PC-9 (cell line): ENCODE measurements at regions not wholly inside any gene's neighbourhood (a gene's known extent, or its start where the extent isn't known, plus 50 kb on each side); places are given as distances from the start of the nearest gene placed in this dataset.
"Not testable (repeated sequence)": the region's sequence is repeated elsewhere in the genome, so short reads cannot be mapped to it uniquely, and the experiment has no call there.

Source experiments
- BruUV-seq: library from RNA; stranded (reverse); fragments of 400-500 nt; replicated peaks from 2 replicates; lab custom pipeline; 2021; lab: Mats Ljungman, UMichigan
- CTCF ChIA-PET: fragments of 300-600 bp; sonication (Branson Sonifier 250); formaldehyde crosslinking; loops from one replicate; lab custom pipeline; 2022; ENCODE audit warnings: antibody characterized with exemption; lab: Charles Lee
- POLR2A ChIA-PET: fragments of 300-600 bp; sonication (Branson Sonifier 250); formaldehyde crosslinking; loops from one replicate; lab custom pipeline; 2022; ENCODE audit warnings: antibody characterized with exemption; ENCODE audit not compliant: unreplicated experiment; lab: Charles Lee
- DNase-seq, 2 experiments: peaks; one replicate each; pipeline versions ENCODE4 v3.0.0 to v3.0.0-alpha.2; 2015 to 2022; ENCODE audit warnings: mixed read lengths in 1 of 2
- H2AFZ ChIP-seq: fragments of 200-600 bp; sonication (generic); 2 replicates; pipeline ENCODE4 v1.8.1; 2017; ENCODE audit warnings: antibody characterized with exemption
- H3F3A ChIP-seq: fragments of 200-600 bp; sonication (generic); 2 replicates; pipeline ENCODE4 v1.8.1; 2017; ENCODE audit warnings: antibody characterized with exemption, mild to moderate bottlenecking, low read depth; ENCODE audit not compliant: insufficient read depth
- H3K27ac ChIP-seq: fragments of 200-600 bp; sonication (generic); 2 replicates; pipeline ENCODE4 v1.6.1; 2016; ENCODE audit warnings: mixed run types
- H3K27me3 ChIP-seq: fragments of 200-600 bp; sonication (generic); 2 replicates; pipeline ENCODE4 v1.6.1; 2016; ENCODE audit warnings: low read depth, mixed run types; ENCODE audit not compliant: insufficient read depth
- H3K36me3 ChIP-seq: fragments of 200-600 bp; sonication (generic); 2 replicates; pipeline ENCODE4 v1.6.1; 2016; ENCODE audit warnings: low read depth, mixed run types
- H3K4me1 ChIP-seq: fragments of 200-600 bp; sonication (generic); replicated peaks from 2 replicates; pipeline ENCODE4 v1.6.1; 2016; ENCODE audit warnings: mixed run types; ENCODE audit not compliant: insufficient read depth
- H3K4me2 ChIP-seq: fragments of 200-600 bp; sonication (generic); 2 replicates; pipeline ENCODE4 v1.6.1; 2017; ENCODE audit warnings: mixed run types
- H3K4me3 ChIP-seq: fragments of 200-600 bp; sonication (generic); 2 replicates; pipeline ENCODE4 v1.6.1; 2016; ENCODE audit warnings: mixed run types
- H3K79me2 ChIP-seq: fragments of 200-600 bp; sonication (generic); 2 replicates; pipeline ENCODE4 v1.6.1; 2017; ENCODE audit warnings: low read depth, mixed run types
- H3K9me2 ChIP-seq: fragments of 200-600 bp; sonication (generic); 2 replicates; pipeline ENCODE4 v1.8.1; 2017; ENCODE audit warnings: mild to moderate bottlenecking; ENCODE audit not compliant: insufficient read depth
- H3K9me3 ChIP-seq: fragments of 200-600 bp; sonication (generic); 2 replicates; pipeline ENCODE4 v1.8.1; 2016; ENCODE audit warnings: low read depth; ENCODE audit not compliant: insufficient read depth
- H4K20me1 ChIP-seq: fragments of 200-600 bp; sonication (generic); 2 replicates; pipeline ENCODE4 v1.8.1; 2017; ENCODE audit not compliant: insufficient read depth
- intact Hi-C: fragments of 100-400 bp; cut with micrococcal nuclease; formaldehyde crosslinking; loops from one replicate; pipeline ENCODE4 v1.10.0; 2022; ENCODE audit not compliant: unreplicated experiment

DNA sequence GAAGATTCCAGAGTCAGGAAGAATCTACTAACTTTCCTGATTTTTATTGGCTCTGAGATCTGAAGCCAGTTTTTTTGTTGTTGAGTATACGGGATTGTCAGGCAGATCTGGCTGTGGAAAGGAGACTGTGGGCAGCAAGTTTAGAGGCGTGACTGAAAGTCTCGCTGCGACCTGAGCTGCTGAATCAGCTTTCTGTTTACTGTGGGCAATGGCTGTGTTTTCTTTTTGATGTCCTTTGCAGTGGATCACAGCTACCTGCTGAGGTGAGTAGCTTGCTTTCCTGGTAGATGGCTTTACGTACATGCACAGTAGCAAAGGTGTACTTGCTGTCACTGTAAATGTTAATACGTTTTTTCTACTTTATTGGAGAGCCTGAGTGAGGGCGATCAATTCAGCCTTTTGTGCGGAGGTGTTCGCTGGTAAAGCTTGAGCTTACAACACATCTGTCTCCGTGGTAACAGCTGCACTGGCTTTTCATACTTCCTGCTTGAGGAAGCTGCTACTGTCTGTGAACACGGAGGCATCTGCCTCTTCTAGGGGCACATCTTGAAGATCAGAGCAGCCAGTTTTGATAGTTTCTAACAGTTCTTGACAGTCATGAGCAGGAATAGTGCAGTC lies 97.8 kb downstream of the ALG1L2 start:
- H3K36me3 ChIP-seq, H3K27ac ChIP-seq, H3K4me3 ChIP-seq, CTCF ChIA-PET, H3F3A ChIP-seq, H3K79me2 ChIP-seq, BruUV-seq, H3K9me3 ChIP-seq, H3K4me1 ChIP-seq, intact Hi-C loops, H4K20me1 ChIP-seq, H3K9me2 ChIP-seq, POLR2A ChIA-PET, H2AFZ ChIP-seq, DNase-seq, H3K4me2 ChIP-seq: not testable (repeated sequence)
- peaks cover 49% of the 10 kb centered on the region for H3K27me3 ChIP-seq

- H3F3A ChIP-seq, DNase-seq, H3K4me3 ChIP-seq, H3K27ac ChIP-seq, H3K4me1 ChIP-seq, H3K36me3 ChIP-seq, CTCF ChIA-PET, H3K9me3 ChIP-seq, H4K20me1 ChIP-seq, H3K79me2 ChIP-seq, H3K4me2 ChIP-seq, H2AFZ ChIP-seq, POLR2A ChIA-PET, H3K9me2 ChIP-seq, intact Hi-C loops, BruUV-seq: not testable (repeated sequence)
- peaks cover 38% of the 10 kb centered on the region for H3K27me3 ChIP-seq
These were observed 100.8 kb downstream of the ALG1L2 start for GRCh38 chr3:130182475-130182874.

- H4K20me1 ChIP-seq, CTCF ChIA-PET: not testable (repeated sequence)
These were observed 102.1 kb downstream of the ALG1L2 start for GRCh38 chr3:130183689-130184088.

GRCh38 chr3:130184152-130185024 lies 102.8 kb downstream of the ALG1L2 start:
- not testable (repeated sequence) for H3K36me3 ChIP-seq

More at GRCh38 chr3:130183689-130184088, 102.1 kb downstream of the ALG1L2 start:
- H3K9me2 ChIP-seq, BruUV-seq, H2AFZ ChIP-seq, H3K4me3 ChIP-seq, H3K36me3 ChIP-seq, POLR2A ChIA-PET, H3K9me3 ChIP-seq, H3K4me2 ChIP-seq, DNase-seq, intact Hi-C loops, H3F3A ChIP-seq, H3K4me1 ChIP-seq, H3K79me2 ChIP-seq, H3K27ac ChIP-seq: not testable (repeated sequence)
- peaks cover 31% of the 10 kb centered on the region for H3K27me3 ChIP-seq

GRCh38 chr3:130201272-130201671 lies 119.6 kb downstream of the ALG1L2 start:
- H3K9me2 ChIP-seq, H3K36me3 ChIP-seq, H3K9me3 ChIP-seq, DNase-seq, H3K4me3 ChIP-seq, H3F3A ChIP-seq, CTCF ChIA-PET, H3K4me2 ChIP-seq, H3K27ac ChIP-seq, POLR2A ChIA-PET, BruUV-seq, H2AFZ ChIP-seq, intact Hi-C loops, H3K4me1 ChIP-seq, H4K20me1 ChIP-seq, H3K79me2 ChIP-seq, H3K27me3 ChIP-seq: not testable (repeated sequence)

More at GRCh38 chr3:130184152-130185024, 102.8 kb downstream of the ALG1L2 start:
- H3K9me3 ChIP-seq, H3K79me2 ChIP-seq, H3K4me1 ChIP-seq, POLR2A ChIA-PET, CTCF ChIA-PET, H3F3A ChIP-seq, H2AFZ ChIP-seq, intact Hi-C loops, H3K4me3 ChIP-seq, H3K4me2 ChIP-seq, H3K9me2 ChIP-seq, DNase-seq, H3K27ac ChIP-seq, H4K20me1 ChIP-seq, BruUV-seq: not testable (repeated sequence)
- peaks cover 26% of the 10 kb centered on the region for H3K27me3 ChIP-seq

GRCh38 chr3:130203633-130204032 lies 122.0 kb downstream of the ALG1L2 start:
- H3K4me1 ChIP-seq, H3K27me3 ChIP-seq, intact Hi-C loops, H3K36me3 ChIP-seq, H3K4me2 ChIP-seq, H3K4me3 ChIP-seq, H4K20me1 ChIP-seq, CTCF ChIA-PET, H3K79me2 ChIP-seq, H3F3A ChIP-seq, DNase-seq, H3K27ac ChIP-seq, H3K9me3 ChIP-seq, POLR2A ChIA-PET, H3K9me2 ChIP-seq, H2AFZ ChIP-seq, BruUV-seq: not testable (repeated sequence)
